Activated CD4-positive, alpha-beta memory T cell treated with anti-CD3 and anti-CD28 coated beads for 36 hours (primary cell): ENCODE measurements at regions not wholly inside any gene's neighbourhood (a gene's known extent, or its start where the extent isn't known, plus 50 kb on each side); places are given as distances from the start of the nearest gene placed in this dataset.
"Not testable (repeated sequence)": the region's sequence is repeated elsewhere in the genome, so short reads cannot be mapped to it uniquely, and the experiment has no call there.

Source experiments
- CTCF ChIA-PET: fragments of 350-600 bp; sonication (Branson Sonifier 250); formaldehyde crosslinking; loops from one replicate; lab custom pipeline; 2021; ENCODE audit warnings: antibody characterized with exemption, inconsistent platforms; lab: Charles Lee
- POLR2A ChIA-PET: fragments of 350-600 bp; sonication (Branson Sonifier 250); formaldehyde crosslinking; loops from one replicate; lab custom pipeline; 2021; ENCODE audit warnings: antibody characterized with exemption; lab: Charles Lee
- DNase-seq: peaks from one replicate; pipeline ENCODE4 v3.0.0-alpha.2; 2020
- H3K27ac Mint-ChIP-seq: one replicate; pipeline ENCODE4 v1.8.0; 2021; ENCODE audit warnings: mixed read lengths
- H3K27me3 Mint-ChIP-seq: one replicate; pipeline ENCODE4 v1.8.0; 2021; ENCODE audit warnings: mixed read lengths
- H3K36me3 Mint-ChIP-seq: one replicate; pipeline ENCODE4 v1.8.0; 2021; ENCODE audit warnings: mixed read lengths
- H3K4me1 Mint-ChIP-seq: one replicate; pipeline ENCODE4 v1.8.0; 2021; ENCODE audit warnings: low read depth, mixed read lengths
- H3K4me3 Mint-ChIP-seq: one replicate; pipeline ENCODE4 v1.8.0; 2021; ENCODE audit warnings: mild to moderate bottlenecking, mixed read lengths
- H3K9me3 Mint-ChIP-seq: one replicate; pipeline ENCODE4 v1.8.0; 2021; ENCODE audit warnings: mixed read lengths
- intact Hi-C: fragments of 100-400 bp; cut with micrococcal nuclease; formaldehyde crosslinking; loops from one replicate; pipeline ENCODE4 v1.15.1; 2023

- no peaks in the 10 kb centered on the region for H3K27me3 Mint-ChIP-seq
- DNase-seq: no peak
- H3K4me3 Mint-ChIP-seq: no peak overlapping the region
- H3K27ac Mint-ChIP-seq: no peak overlapping the region
- peaks cover 14% of the 10 kb centered on the region for H3K9me3 Mint-ChIP-seq
- H3K36me3 Mint-ChIP-seq: no peaks in the 10 kb centered on the region
- ChIA-PET CTCF (no interaction called here), POLR2A (no interaction called here)
- no peaks in the 10 kb centered on the region for H3K4me1 Mint-ChIP-seq
- intact Hi-C loops: no loop called here
Measured at GRCh38 chr7:9023675-9024294, 590.4 kb downstream of the NXPH1 start.

GRCh38 chr7:9026121-9026520 is 592.7 kb downstream of the NXPH1 start:
- intact Hi-C loops: no loop called here
- no peaks in the 10 kb centered on the region for H3K36me3 Mint-ChIP-seq

GRCh38 chr7:9028012-9028411 is 594.6 kb downstream of the NXPH1 start:
- no peak overlapping the region for H3K4me3 Mint-ChIP-seq
- intact Hi-C loops: no loop called here
- no peaks in the 10 kb centered on the region for H3K36me3 Mint-ChIP-seq
- DNase-seq: no peak
- H3K27me3 Mint-ChIP-seq: no peaks in the 10 kb centered on the region
- ChIA-PET CTCF (no interaction called here), POLR2A (no interaction called here)
- no peak overlapping the region for H3K27ac Mint-ChIP-seq
- peaks cover 7% of the 10 kb centered on the region for H3K9me3 Mint-ChIP-seq
- no peaks in the 10 kb centered on the region for H3K4me1 Mint-ChIP-seq

More at GRCh38 chr7:9026121-9026520, 592.7 kb downstream of the NXPH1 start:
- POLR2A ChIA-PET: no interaction called here
- H3K27me3 Mint-ChIP-seq: no peaks in the 10 kb centered on the region
- H3K27ac Mint-ChIP-seq: no peak overlapping the region
- H3K4me1 Mint-ChIP-seq: no peaks in the 10 kb centered on the region
- H3K4me3 Mint-ChIP-seq: no peak overlapping the region
- CTCF ChIA-PET: no interaction called here
- no peak for DNase-seq
- H3K9me3 Mint-ChIP-seq: peaks cover 9% of the 10 kb centered on the region

GRCh38 chr7:9029681-9030530 is 596.5 kb downstream of the NXPH1 start:
- H3K36me3 Mint-ChIP-seq: no peaks in the 10 kb centered on the region
- no peak for DNase-seq
- peaks cover 7% of the 10 kb centered on the region for H3K9me3 Mint-ChIP-seq
- H3K4me3 Mint-ChIP-seq: no peak overlapping the region
- no peaks in the 10 kb centered on the region for H3K4me1 Mint-ChIP-seq
- intact Hi-C loops: no loop called here
- CTCF ChIA-PET: no interaction called here
- no peak overlapping the region for H3K27ac Mint-ChIP-seq
- no peaks in the 10 kb centered on the region for H3K27me3 Mint-ChIP-seq
- POLR2A ChIA-PET: no interaction called here

GRCh38 chr7:9030976-9031375 is 597.6 kb downstream of the NXPH1 start:
- Mint-ChIP-seq H3K36me3 (no peaks in the 10 kb centered on the region), H3K27me3 (no peaks in the 10 kb centered on the region), H3K4me1 (no peaks in the 10 kb centered on the region), H3K4me3 (no peak overlapping the region), H3K9me3 (peaks cover 9% of the 10 kb centered on the region), H3K27ac (no peak overlapping the region)
- ChIA-PET POLR2A (no interaction called here), CTCF (no interaction called here)
- intact Hi-C loops: no loop called here
- no peak for DNase-seq

GRCh38 chr7:9031386-9031785 is 598.0 kb downstream of the NXPH1 start:
- no peak for DNase-seq
- no peak overlapping the region for H3K27ac Mint-ChIP-seq
- intact Hi-C loops: no loop called here
- ChIA-PET CTCF (no interaction called here), POLR2A (no interaction called here)
- H3K36me3 Mint-ChIP-seq: no peaks in the 10 kb centered on the region
- H3K9me3 Mint-ChIP-seq: peaks cover 9% of the 10 kb centered on the region
- H3K4me3 Mint-ChIP-seq: no peak overlapping the region
- no peaks in the 10 kb centered on the region for H3K27me3 Mint-ChIP-seq
- no peaks in the 10 kb centered on the region for H3K4me1 Mint-ChIP-seq

GRCh38 chr7:9036080-9036479 is 602.7 kb downstream of the NXPH1 start:
- Mint-ChIP-seq H3K4me3 (no peak overlapping the region), H3K27me3 (no peaks in the 10 kb centered on the region), H3K36me3 (no peaks in the 10 kb centered on the region), H3K4me1 (no peaks in the 10 kb centered on the region), H3K9me3 (peaks cover 6% of the 10 kb centered on the region), H3K27ac (no peak overlapping the region)
- intact Hi-C loops: no loop called here
- POLR2A ChIA-PET: no interaction called here
- no peak for DNase-seq
- CTCF ChIA-PET: no interaction called here

GRCh38 chr7:9071160-9071762 is 637.9 kb downstream of the NXPH1 start:
- no peak for DNase-seq
- POLR2A ChIA-PET: no interaction called here
- CTCF ChIA-PET: no interaction called here
- H3K9me3 Mint-ChIP-seq: peaks cover 17% of the 10 kb centered on the region
- H3K27ac Mint-ChIP-seq: no peak overlapping the region
- H3K4me3 Mint-ChIP-seq: no peak overlapping the region
- intact Hi-C loops: no loop called here
- H3K27me3 Mint-ChIP-seq: no peaks in the 10 kb centered on the region
- no peaks in the 10 kb centered on the region for H3K4me1 Mint-ChIP-seq
- no peaks in the 10 kb centered on the region for H3K36me3 Mint-ChIP-seq

GRCh38 chr7:9075774-9076173 is 642.4 kb downstream of the NXPH1 start:
- DNase-seq, POLR2A ChIA-PET, H3K36me3 Mint-ChIP-seq, H3K27me3 Mint-ChIP-seq, H3K27ac Mint-ChIP-seq, intact Hi-C loops, H3K4me1 Mint-ChIP-seq, H3K9me3 Mint-ChIP-seq, CTCF ChIA-PET, H3K4me3 Mint-ChIP-seq: not testable (repeated sequence)

- ChIA-PET POLR2A (no interaction called here), CTCF (no interaction called here)
- Mint-ChIP-seq H3K4me1 (no peaks in the 10 kb centered on the region), H3K27me3 (no peaks in the 10 kb centered on the region), H3K36me3 (no peaks in the 10 kb centered on the region), H3K9me3 (peaks cover 4% of the 10 kb centered on the region), H3K4me3 (no peak overlapping the region), H3K27ac (no peak overlapping the region)
- intact Hi-C loops: no loop called here
- DNase-seq: no peak
Measured at GRCh38 chr7:9082203-9082602, 648.8 kb downstream of the NXPH1 start.

- Mint-ChIP-seq H3K4me1 (no peaks in the 10 kb centered on the region), H3K27me3 (no peaks in the 10 kb centered on the region), H3K27ac (no peak overlapping the region), H3K4me3 (no peak overlapping the region), H3K9me3 (peaks cover 4% of the 10 kb centered on the region), H3K36me3 (no peaks in the 10 kb centered on the region)
- CTCF ChIA-PET: no interaction called here
- DNase-seq: no peak
- POLR2A ChIA-PET: no interaction called here
- intact Hi-C loops: no loop called here
Measured at GRCh38 chr7:9083837-9084236, 650.4 kb downstream of the NXPH1 start.

- no peak overlapping the region for H3K4me3 Mint-ChIP-seq
- DNase-seq: no peak
- H3K27me3 Mint-ChIP-seq: no peaks in the 10 kb centered on the region
- POLR2A ChIA-PET: no interaction called here
- no peak overlapping the region for H3K27ac Mint-ChIP-seq
- peaks cover 11% of the 10 kb centered on the region for H3K9me3 Mint-ChIP-seq
- intact Hi-C loops: no loop called here
- no peaks in the 10 kb centered on the region for H3K4me1 Mint-ChIP-seq
- no peaks in the 10 kb centered on the region for H3K36me3 Mint-ChIP-seq
- CTCF ChIA-PET: no interaction called here
Measured at GRCh38 chr7:9091282-9091681, 657.9 kb downstream of the NXPH1 start.
